GM23338 (cell line): ENCODE measurements at regions not wholly inside any gene's neighbourhood (a gene's known extent, or its start where the extent isn't known, plus 50 kb on each side); places are given as distances from the start of the nearest gene placed in this dataset.

Source experiments
- ATAC-seq: fragments of 200-7000 bp; cut with Tn5 transposase; 3 replicates; pipeline ENCODE4 v1.9.1; 2020
- DNase-seq: peaks from one replicate; pipeline ENCODE4 v3.0.0-alpha.2; 2015; ENCODE audit warnings: low spot score
- H2AFZ ChIP-seq: fragments of 200-600 bp; sonication (generic); 2 replicates; pipeline ENCODE4 v1.8.0; 2016; ENCODE audit warnings: antibody characterized with exemption, mild to moderate bottlenecking, moderate library complexity
- H3F3A ChIP-seq: fragments of 200-600 bp; sonication (generic); replicated peaks from 2 replicates; pipeline ENCODE4 v1.8.0; 2017; ENCODE audit warnings: antibody characterized with exemption, mixed run types, low read depth
- H3K27ac ChIP-seq: fragments of 200-600 bp; sonication (generic); 2 replicates; pipeline ENCODE4 v1.6.1; 2016; ENCODE audit warnings: low read depth
- H3K27me3 ChIP-seq: fragments of 200-600 bp; sonication (generic); 2 replicates; pipeline ENCODE4 v1.8.0; 2016; ENCODE audit warnings: mild to moderate bottlenecking, mixed run types, moderate library complexity; ENCODE audit not compliant: insufficient read depth
- H3K36me3 ChIP-seq: fragments of 200-600 bp; sonication (generic); 2 replicates; pipeline ENCODE4 v1.8.0; 2016; ENCODE audit warnings: mild to moderate bottlenecking; ENCODE audit not compliant: insufficient read depth
- H3K4me1 ChIP-seq: fragments of 200-600 bp; sonication (generic); 2 replicates; pipeline ENCODE4 v1.8.0; 2016; ENCODE audit warnings: mild to moderate bottlenecking, moderate library complexity; ENCODE audit not compliant: insufficient read depth
- H3K4me2 ChIP-seq: fragments of 200-600 bp; sonication (generic); 2 replicates; pipeline ENCODE4 v1.7.1; 2017; ENCODE audit warnings: mixed run types
- H3K4me3 ChIP-seq: fragments of 200-600 bp; sonication (generic); 2 replicates; pipeline ENCODE4 v1.6.1; 2016; ENCODE audit warnings: mixed run types
- H3K79me2 ChIP-seq: fragments of 200-600 bp; sonication (generic); replicated peaks from 2 replicates; pipeline ENCODE4 v1.8.0; 2017; ENCODE audit warnings: mild to moderate bottlenecking; ENCODE audit not compliant: insufficient read depth
- H3K9me2 ChIP-seq: fragments of 200-600 bp; sonication (generic); 2 replicates; pipeline ENCODE4 v1.8.0; 2017; ENCODE audit not compliant: insufficient read depth
- H4K20me1 ChIP-seq: fragments of 200-600 bp; sonication (generic); replicated peaks from 2 replicates; pipeline ENCODE4 v1.8.0; 2017; ENCODE audit warnings: mild to moderate bottlenecking; ENCODE audit not compliant: insufficient read depth
- H3K27ac Mint-ChIP-seq: 2 replicates; pipeline ENCODE4 v1.8.0; 2020; ENCODE audit warnings: inconsistent platforms, mild to moderate bottlenecking, moderate library complexity, mixed read lengths
- H3K27me3 Mint-ChIP-seq: 3 replicates; pipeline ENCODE4 v1.8.0; 2022; ENCODE audit warnings: low read depth, mild to moderate bottlenecking, moderate library complexity, mixed read lengths, inconsistent platforms; ENCODE audit not compliant: insufficient read depth, poor library complexity
- H3K36me3 Mint-ChIP-seq: 3 replicates; pipeline ENCODE4 v1.8.0; 2021; ENCODE audit warnings: low read depth, mild to moderate bottlenecking, inconsistent platforms, moderate library complexity, mixed read lengths
- H3K4me1 Mint-ChIP-seq: 3 replicates; pipeline ENCODE4 v1.8.0; 2020; ENCODE audit warnings: mild to moderate bottlenecking, inconsistent platforms, mixed read lengths
- H3K4me3 Mint-ChIP-seq: 3 replicates; pipeline ENCODE4 v1.8.0; 2021; ENCODE audit warnings: moderate library complexity, mild to moderate bottlenecking, inconsistent platforms, mixed read lengths
- H3K9me3 Mint-ChIP-seq: 3 replicates; pipeline ENCODE4 v1.8.0; 2020; ENCODE audit warnings: moderate library complexity, mild to moderate bottlenecking, inconsistent platforms, mixed read lengths
- CREB1 ChIP-seq: fragments of 250-450 bp; sonication (Bioruptor Pico); IDR thresholded peaks from 2 replicates; pipeline ENCODE4 v1.5.0; 2020; ENCODE audit warnings: low read depth, mild to moderate bottlenecking, moderate library complexity
- EZH2 ChIP-seq: fragments of 200-600 bp; sonication (generic); IDR thresholded peaks from one replicate; pipeline ENCODE4 v1.8.0; 2017; ENCODE audit warnings: antibody characterized with exemption, mild to moderate bottlenecking, low read depth; ENCODE audit not compliant: unreplicated experiment
- EZH2phosphoT487 ChIP-seq: fragments of 200-600 bp; sonication (generic); IDR thresholded peaks from one replicate; pipeline ENCODE4 v1.8.1; 2018; ENCODE audit warnings: antibody characterized with exemption; ENCODE audit not compliant: unreplicated experiment
- JUNB ChIP-seq: IDR thresholded peaks from one replicate; pipeline ENCODE4 v1.6.1; 2016; ENCODE audit warnings: antibody characterized with exemption; ENCODE audit not compliant: unreplicated experiment
- ZNF331 ChIP-seq: fragments of 250-450 bp; sonication (Bioruptor Pico); IDR thresholded peaks from 2 replicates; pipeline ENCODE4 v1.5.0; 2020; ENCODE audit warnings: low read depth, mild to moderate bottlenecking, moderate library complexity
- TF ChIP-seq, protein P1 (sequence below): fragments of 250-450 bp; sonication (Bioruptor Pico); IDR thresholded peaks from 2 replicates; pipeline ENCODE4 v1.5.0; 2020; ENCODE audit warnings: mild to moderate bottlenecking, moderate library complexity
- TF ChIP-seq, protein P2 (sequence below), 2 experiments: fragments of 200-600 bp in 1 of 2; sonication (generic) in 1 of 2; conservative IDR thresholded peaks; 2 replicates each; pipeline versions ENCODE4 v1.5.1 to v1.6.1; 2016 to 2017; ENCODE audit warnings: antibody characterized with exemption in 2 of 2, low read depth in 2 of 2, mild to moderate bottlenecking in 2 of 2, moderate library complexity in 1 of 2
- TF ChIP-seq, protein P3 (sequence below): IDR thresholded peaks from 2 replicates; pipeline ENCODE4 v1.6.1; 2016; ENCODE audit warnings: antibody characterized with exemption

DNA sequence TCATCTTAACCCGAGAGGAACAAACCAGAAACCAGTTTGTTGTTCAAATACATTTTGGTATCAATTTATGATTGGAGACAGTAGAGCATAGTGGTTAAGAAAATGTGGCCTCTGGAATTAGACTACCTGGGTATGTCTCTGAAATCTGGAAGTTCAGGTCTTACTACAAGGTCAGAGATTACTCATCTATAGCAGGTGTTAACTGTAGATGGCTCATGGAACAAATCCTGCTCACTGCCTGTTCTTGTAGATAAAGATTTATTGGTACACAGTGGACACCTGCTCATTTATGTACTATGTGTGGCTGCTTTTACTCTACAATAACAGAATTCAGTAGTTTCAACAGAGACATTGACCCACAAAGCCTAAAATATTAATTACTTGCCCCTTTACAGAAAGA, 413.3 kb downstream of the CNTN6 start (continued):
- TF ChIP-seq, protein P1, sequence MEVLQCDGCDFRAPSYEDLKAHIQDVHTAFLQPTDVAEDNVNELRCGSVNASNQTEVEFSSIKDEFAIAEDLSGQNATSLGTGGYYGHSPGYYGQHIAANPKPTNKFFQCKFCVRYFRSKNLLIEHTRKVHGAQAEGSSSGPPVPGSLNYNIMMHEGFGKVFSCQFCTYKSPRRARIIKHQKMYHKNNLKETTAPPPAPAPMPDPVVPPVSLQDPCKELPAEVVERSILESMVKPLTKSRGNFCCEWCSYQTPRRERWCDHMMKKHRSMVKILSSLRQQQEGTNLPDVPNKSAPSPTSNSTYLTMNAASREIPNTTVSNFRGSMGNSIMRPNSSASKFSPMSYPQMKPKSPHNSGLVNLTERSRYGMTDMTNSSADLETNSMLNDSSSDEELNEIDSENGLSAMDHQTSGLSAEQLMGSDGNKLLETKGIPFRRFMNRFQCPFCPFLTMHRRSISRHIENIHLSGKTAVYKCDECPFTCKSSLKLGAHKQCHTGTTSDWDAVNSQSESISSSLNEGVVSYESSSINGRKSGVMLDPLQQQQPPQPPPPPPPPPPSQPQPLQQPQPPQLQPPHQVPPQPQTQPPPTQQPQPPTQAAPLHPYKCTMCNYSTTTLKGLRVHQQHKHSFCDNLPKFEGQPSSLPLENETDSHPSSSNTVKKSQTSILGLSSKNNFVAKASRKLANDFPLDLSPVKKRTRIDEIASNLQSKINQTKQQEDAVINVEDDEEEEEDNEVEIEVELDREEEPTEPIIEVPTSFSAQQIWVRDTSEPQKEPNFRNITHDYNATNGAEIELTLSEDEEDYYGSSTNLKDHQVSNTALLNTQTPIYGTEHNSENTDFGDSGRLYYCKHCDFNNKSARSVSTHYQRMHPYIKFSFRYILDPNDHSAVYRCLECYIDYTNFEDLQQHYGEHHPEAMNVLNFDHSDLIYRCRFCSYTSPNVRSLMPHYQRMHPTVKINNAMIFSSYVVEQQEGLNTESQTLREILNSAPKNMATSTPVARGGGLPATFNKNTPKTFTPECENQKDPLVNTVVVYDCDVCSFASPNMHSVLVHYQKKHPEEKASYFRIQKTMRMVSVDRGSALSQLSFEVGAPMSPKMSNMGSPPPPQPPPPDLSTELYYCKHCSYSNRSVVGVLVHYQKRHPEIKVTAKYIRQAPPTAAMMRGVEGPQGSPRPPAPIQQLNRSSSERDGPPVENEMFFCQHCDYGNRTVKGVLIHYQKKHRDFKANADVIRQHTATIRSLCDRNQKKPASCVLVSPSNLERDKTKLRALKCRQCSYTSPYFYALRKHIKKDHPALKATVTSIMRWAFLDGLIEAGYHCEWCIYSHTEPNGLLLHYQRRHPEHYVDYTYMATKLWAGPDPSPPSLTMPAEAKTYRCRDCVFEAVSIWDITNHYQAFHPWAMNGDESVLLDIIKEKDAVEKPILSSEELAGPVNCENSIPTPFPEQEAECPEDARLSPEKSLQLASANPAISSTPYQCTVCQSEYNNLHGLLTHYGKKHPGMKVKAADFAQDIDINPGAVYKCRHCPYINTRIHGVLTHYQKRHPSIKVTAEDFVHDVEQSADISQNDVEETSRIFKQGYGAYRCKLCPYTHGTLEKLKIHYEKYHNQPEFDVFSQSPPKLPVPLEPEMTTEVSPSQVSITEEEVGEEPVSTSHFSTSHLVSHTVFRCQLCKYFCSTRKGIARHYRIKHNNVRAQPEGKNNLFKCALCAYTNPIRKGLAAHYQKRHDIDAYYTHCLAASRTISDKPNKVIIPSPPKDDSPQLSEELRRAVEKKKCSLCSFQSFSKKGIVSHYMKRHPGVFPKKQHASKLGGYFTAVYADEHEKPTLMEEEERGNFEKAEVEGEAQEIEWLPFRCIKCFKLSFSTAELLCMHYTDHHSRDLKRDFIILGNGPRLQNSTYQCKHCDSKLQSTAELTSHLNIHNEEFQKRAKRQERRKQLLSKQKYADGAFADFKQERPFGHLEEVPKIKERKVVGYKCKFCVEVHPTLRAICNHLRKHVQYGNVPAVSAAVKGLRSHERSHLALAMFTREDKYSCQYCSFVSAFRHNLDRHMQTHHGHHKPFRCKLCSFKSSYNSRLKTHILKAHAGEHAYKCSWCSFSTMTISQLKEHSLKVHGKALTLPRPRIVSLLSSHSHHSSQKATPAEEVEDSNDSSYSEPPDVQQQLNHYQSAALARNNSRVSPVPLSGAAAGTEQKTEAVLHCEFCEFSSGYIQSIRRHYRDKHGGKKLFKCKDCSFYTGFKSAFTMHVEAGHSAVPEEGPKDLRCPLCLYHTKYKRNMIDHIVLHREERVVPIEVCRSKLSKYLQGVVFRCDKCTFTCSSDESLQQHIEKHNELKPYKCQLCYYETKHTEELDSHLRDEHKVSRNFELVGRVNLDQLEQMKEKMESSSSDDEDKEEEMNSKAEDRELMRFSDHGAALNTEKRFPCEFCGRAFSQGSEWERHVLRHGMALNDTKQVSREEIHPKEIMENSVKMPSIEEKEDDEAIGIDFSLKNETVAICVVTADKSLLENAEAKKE (CRISPR knock-in tag): no peak
- TF ChIP-seq EZH2phosphoT487 (no peak), ZNF331 (CRISPR knock-in tag) (no peak), JUNB (no peak)
- TF ChIP-seq, protein P2, sequence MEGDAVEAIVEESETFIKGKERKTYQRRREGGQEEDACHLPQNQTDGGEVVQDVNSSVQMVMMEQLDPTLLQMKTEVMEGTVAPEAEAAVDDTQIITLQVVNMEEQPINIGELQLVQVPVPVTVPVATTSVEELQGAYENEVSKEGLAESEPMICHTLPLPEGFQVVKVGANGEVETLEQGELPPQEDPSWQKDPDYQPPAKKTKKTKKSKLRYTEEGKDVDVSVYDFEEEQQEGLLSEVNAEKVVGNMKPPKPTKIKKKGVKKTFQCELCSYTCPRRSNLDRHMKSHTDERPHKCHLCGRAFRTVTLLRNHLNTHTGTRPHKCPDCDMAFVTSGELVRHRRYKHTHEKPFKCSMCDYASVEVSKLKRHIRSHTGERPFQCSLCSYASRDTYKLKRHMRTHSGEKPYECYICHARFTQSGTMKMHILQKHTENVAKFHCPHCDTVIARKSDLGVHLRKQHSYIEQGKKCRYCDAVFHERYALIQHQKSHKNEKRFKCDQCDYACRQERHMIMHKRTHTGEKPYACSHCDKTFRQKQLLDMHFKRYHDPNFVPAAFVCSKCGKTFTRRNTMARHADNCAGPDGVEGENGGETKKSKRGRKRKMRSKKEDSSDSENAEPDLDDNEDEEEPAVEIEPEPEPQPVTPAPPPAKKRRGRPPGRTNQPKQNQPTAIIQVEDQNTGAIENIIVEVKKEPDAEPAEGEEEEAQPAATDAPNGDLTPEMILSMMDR (conservative IDR thresholded peaks at IDR 0.05; ENCODE audit: low read depth in 2 of 2): no peak
- TF ChIP-seq, protein P3, sequence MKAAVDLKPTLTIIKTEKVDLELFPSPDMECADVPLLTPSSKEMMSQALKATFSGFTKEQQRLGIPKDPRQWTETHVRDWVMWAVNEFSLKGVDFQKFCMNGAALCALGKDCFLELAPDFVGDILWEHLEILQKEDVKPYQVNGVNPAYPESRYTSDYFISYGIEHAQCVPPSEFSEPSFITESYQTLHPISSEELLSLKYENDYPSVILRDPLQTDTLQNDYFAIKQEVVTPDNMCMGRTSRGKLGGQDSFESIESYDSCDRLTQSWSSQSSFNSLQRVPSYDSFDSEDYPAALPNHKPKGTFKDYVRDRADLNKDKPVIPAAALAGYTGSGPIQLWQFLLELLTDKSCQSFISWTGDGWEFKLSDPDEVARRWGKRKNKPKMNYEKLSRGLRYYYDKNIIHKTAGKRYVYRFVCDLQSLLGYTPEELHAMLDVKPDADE: no peak

DNA sequence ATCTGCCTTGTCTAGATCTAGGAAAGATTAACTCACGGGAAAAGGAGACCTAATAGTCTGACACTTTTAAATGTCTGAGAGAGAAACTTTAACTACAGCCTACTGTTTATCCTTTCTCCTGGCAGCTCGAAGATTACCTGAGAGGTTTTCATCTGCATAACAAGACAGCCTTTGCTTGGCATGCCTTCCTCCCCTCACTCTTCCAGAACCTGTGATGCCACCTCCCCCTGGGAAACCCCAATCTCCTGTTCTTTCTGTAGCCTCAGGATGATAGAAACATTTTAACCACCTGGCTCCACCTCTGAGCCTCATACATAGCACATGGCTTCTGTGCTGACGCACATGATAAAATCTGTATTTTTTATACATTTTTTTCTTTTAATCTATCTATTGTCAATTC, 420.8 kb downstream of the CNTN6 start:
- DNase-seq (peak; percentile 73), ATAC-seq (no peak)
- Histone ChIP-seq H3K4me3 (no peak overlapping the region), H3K9me2 (no peaks in the 10 kb centered on the region), H3K79me2 (no peaks in the 10 kb centered on the region), H3F3A (no peaks in the 10 kb centered on the region), H3K4me2 (0 out of 2 replicates have a peak overlapping the region, but pooled peaks have one; percentile 27), H2AFZ (no peak overlapping the region), H4K20me1 (no peaks in the 10 kb centered on the region), H3K27ac (peak overlapping the region; percentile 45; the same call in 1 of the 2 replicates), H3K27me3 (no peaks in the 10 kb centered on the region), H3K4me1 (peaks cover 17% of the 10 kb centered on the region), H3K36me3 (no peaks in the 10 kb centered on the region)
- H3K4me1 Mint-ChIP-seq: no peaks in the 10 kb centered on the region
- no peaks in the 10 kb centered on the region for H3K27me3 Mint-ChIP-seq
- peaks cover 10% of the 10 kb centered on the region for H3K36me3 Mint-ChIP-seq
- no peak overlapping the region for H3K27ac Mint-ChIP-seq
- peaks cover 97% of the 10 kb centered on the region for H3K9me3 Mint-ChIP-seq
- no peak overlapping the region for H3K4me3 Mint-ChIP-seq
- TF ChIP-seq EZH2 (no peak), JUNB (no peak), CREB1 (CRISPR knock-in tag) (no peak)
